Endothelial cell of umbilical vein (primary cell): ENCODE measurements at regions not wholly inside any gene's neighbourhood (a gene's known extent, or its start where the extent isn't known, plus 50 kb on each side); places are given as distances from the start of the nearest gene placed in this dataset.

ENCODE experiments used
- CTCF ChIP-seq, 2 donors: IDR thresholded peaks; 1 replicate in 1 of 2; 2 replicates in 1 of 2; pipeline ENCODE4 v1.5.1; 2011; ENCODE audit warnings: low read length in 2 of 2, mild to moderate bottlenecking in 2 of 2, moderate library complexity in 2 of 2, control low read depth in 1 of 2, inconsistent platforms in 1 of 2, low read depth in 1 of 2; ENCODE audit not compliant: insufficient read depth in 1 of 2; ENCODE audit errors: extremely low read depth in 1 of 2
- EZH2 ChIP-seq: IDR thresholded peaks from 2 replicates; pipeline ENCODE4 v1.6.1; 2012; ENCODE audit warnings: borderline replicate concordance, low read depth, mild to moderate bottlenecking, moderate library complexity, low read length, inconsistent platforms; ENCODE audit not compliant: severe bottlenecking
- MYC ChIP-seq: IDR thresholded peaks from one replicate; pipeline ENCODE4 v1.6.1; 2011; ENCODE audit warnings: mild to moderate bottlenecking, low read depth, low read length
- POLR2A ChIP-seq: IDR thresholded peaks from 2 replicates; pipeline ENCODE4 v1.6.1; 2012; ENCODE audit warnings: low read depth, mild to moderate bottlenecking, control low read depth, low read length
- POLR2AphosphoS5 ChIP-seq: IDR thresholded peaks from 2 replicates; pipeline ENCODE4 v1.6.1; 2012; ENCODE audit warnings: low read depth, mild to moderate bottlenecking, control low read depth, low read length, moderate library complexity; ENCODE audit not compliant: insufficient read depth
- TF ChIP-seq, protein P1 (sequence below): IDR thresholded peaks from 2 replicates; pipeline ENCODE4 v1.6.1; 2011; ENCODE audit not compliant: insufficient read depth, insufficient read length

- TF ChIP-seq POLR2AphosphoS5 (no peak), POLR2A (no peak), CTCF (IDR thresholded peaks at IDR 0.05; ENCODE audit: extremely low read depth in 1 of 2, insufficient read depth in 1 of 2, low read depth in 1 of 2, low read length in 2 of 2) (no peak), MYC (no peak), EZH2 (no peak)
- TF ChIP-seq, protein P1, sequence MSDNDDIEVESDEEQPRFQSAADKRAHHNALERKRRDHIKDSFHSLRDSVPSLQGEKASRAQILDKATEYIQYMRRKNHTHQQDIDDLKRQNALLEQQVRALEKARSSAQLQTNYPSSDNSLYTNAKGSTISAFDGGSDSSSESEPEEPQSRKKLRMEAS = no peak
Observed at GRCh38 chr4:129264008-129264657, 168.2 kb downstream of the C4orf33 start.
